Activated naive CD8-positive, alpha-beta T cell treated with anti-CD3 and anti-CD28 coated beads, Interleukin-2, amount 10 ng/mL, durations not matched to agents 7 days and 5 days (primary cell): ENCODE measurements at regions not wholly inside any gene's neighbourhood (a gene's known extent, or its start where the extent isn't known, plus 50 kb on each side); places are given as distances from the start of the nearest gene placed in this dataset.

Experiments used
- ATAC-seq: fragments of 150-1000 bp; cut with Tn5 transposase; one replicate; pipeline ENCODE4 v1.10.0; 2021; ENCODE audit warnings: low read depth, moderate library complexity
- POLR2A ChIA-PET: fragments of 350-600 bp; sonication (Branson Sonifier 250); formaldehyde crosslinking; loops from one replicate; lab custom pipeline; 2021; ENCODE audit warnings: antibody characterized with exemption; lab: Charles Lee
- DNase-seq: peaks from one replicate; pipeline ENCODE4 v3.0.0; 2021
- H3K27ac Mint-ChIP-seq: one replicate; pipeline ENCODE4 v1.8.0; 2022; ENCODE audit warnings: mild to moderate bottlenecking, mixed read lengths
- H3K27me3 Mint-ChIP-seq: one replicate; pipeline ENCODE4 v1.8.0; 2022; ENCODE audit warnings: mild to moderate bottlenecking, moderate library complexity, mixed read lengths
- H3K36me3 Mint-ChIP-seq: one replicate; pipeline ENCODE4 v1.8.0; 2021; ENCODE audit warnings: mild to moderate bottlenecking, mixed read lengths
- H3K4me1 Mint-ChIP-seq: one replicate; pipeline ENCODE4 v1.8.0; 2021; ENCODE audit warnings: mixed read lengths
- H3K4me3 Mint-ChIP-seq: one replicate; pipeline ENCODE4 v1.8.0; 2022; ENCODE audit warnings: mild to moderate bottlenecking, moderate library complexity, mixed read lengths
- H3K9me3 Mint-ChIP-seq: one replicate; pipeline ENCODE4 v1.8.0; 2021; ENCODE audit warnings: mixed read lengths

DNA sequence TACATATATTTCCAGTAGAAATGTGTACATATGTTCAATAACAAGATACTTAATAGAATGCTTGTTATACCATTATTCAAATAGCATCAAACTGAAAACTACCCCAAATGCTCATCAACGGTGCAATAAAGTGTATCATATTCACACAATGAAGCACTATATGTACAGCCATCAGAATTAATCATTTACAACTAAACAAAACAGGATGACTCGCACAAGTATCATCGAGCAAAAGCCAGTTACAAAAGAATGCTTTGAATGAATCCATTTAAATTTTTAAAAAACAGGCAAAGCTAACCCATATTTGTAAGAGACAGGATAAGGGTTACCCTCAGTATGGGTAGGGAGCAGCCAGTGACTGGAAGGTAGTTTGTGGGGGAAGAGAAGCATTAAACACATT, 132.8 kb upstream of the PDE1A start:
- H3K4me1 Mint-ChIP-seq: no peaks in the 10 kb centered on the region
- H3K27me3 Mint-ChIP-seq: no peaks in the 10 kb centered on the region
- POLR2A ChIA-PET: no interaction called here
- DNase-seq: no peak
- H3K36me3 Mint-ChIP-seq: no peaks in the 10 kb centered on the region
- no peak for ATAC-seq
- H3K27ac Mint-ChIP-seq: peak overlapping the region; percentile 48
- no peak overlapping the region for H3K4me3 Mint-ChIP-seq
- H3K9me3 Mint-ChIP-seq: peaks cover 4% of the 10 kb centered on the region

DNA sequence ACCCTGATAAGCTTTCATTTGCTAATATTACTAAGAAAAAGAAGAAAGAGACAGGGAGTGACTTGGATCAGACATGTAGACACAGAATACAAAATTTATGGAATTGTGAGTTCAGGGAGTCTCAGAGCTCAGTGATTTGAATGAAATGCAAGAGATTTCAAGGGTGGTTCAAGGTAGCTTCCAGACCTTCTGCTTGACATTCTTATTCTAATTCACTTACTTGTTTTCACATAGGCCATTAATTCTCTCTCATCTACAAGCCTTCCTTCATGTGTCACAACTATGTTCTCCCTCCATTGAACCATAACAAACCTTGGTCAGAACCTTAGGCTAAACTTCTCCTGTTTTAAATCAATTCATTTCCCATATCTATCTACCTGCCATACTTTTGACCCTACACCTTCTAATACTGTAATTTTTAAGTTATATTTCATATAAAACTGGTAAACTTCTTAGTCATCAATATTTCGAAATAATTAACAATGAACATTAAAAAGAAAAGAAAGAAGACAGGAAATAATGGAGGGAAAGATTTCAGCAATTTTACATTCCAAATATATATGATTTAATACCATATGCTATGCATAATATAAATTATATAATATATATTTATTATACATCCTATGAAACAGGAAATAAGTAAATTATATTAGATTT, 139.2 kb upstream of the PDE1A start:
- H3K9me3 Mint-ChIP-seq: peaks cover 4% of the 10 kb centered on the region
- peaks cover 3% of the 10 kb centered on the region for H3K27me3 Mint-ChIP-seq
- H3K36me3 Mint-ChIP-seq: no peaks in the 10 kb centered on the region
- no peaks in the 10 kb centered on the region for H3K4me1 Mint-ChIP-seq
- POLR2A ChIA-PET: no interaction called here
- no peak overlapping the region for H3K4me3 Mint-ChIP-seq
- H3K27ac Mint-ChIP-seq: no peak overlapping the region
- no peak for DNase-seq
- no peak for ATAC-seq

DNA sequence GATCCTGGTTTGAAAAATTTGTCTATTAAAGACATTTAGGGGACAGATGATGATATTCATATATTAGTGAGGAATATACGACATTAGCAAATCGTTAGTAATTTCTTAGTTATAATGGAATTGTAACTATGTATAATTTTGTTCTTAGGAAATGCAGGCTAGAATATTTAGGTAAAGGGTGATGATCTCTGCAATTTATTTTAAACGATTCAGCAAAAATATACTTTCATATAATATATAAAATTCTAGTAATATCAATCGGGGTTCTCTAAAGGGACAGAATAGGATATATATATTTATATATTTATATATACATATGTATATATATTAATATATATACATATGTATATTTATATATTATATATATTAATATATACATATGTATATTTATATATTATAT, 142.5 kb upstream of the DNAJC10 start:
- ATAC-seq: no peak
- no peaks in the 10 kb centered on the region for H3K4me1 Mint-ChIP-seq

DNA sequence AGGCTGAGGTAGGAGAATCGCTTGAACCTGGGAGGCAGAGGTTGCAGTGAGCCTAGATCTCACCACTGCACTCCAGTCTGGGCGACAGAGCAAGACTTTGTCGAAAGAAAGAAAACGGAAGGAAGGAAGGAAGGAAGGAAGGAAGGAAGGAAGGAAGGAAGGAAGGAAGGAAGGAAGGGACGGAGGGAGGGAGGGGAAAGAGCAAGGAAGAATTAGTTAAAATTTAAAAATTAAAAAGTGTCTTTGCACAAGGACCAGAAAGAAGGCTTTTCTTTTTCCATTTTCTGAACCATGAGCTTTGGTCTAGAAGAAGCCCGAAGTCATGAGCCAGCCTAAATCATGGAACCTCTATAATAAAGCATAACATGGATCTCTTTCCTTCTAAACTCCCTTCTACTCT, 138.2 kb upstream of the DNAJC10 start:
- Mint-ChIP-seq H3K4me1 (no peaks in the 10 kb centered on the region), H3K9me3 (no peaks in the 10 kb centered on the region), H3K4me3 (no peak overlapping the region), H3K27me3 (no peaks in the 10 kb centered on the region), H3K36me3 (no peaks in the 10 kb centered on the region), H3K27ac (no peak overlapping the region)
- no peak for ATAC-seq
- DNase-seq: no peak
- POLR2A ChIA-PET: no interaction called here

More for the DNA sequence above, 142.5 kb upstream of the DNAJC10 start:
- Mint-ChIP-seq H3K27ac (no peak overlapping the region), H3K27me3 (peaks cover 3% of the 10 kb centered on the region), H3K9me3 (no peaks in the 10 kb centered on the region), H3K4me3 (no peak overlapping the region), H3K36me3 (no peaks in the 10 kb centered on the region)
- POLR2A ChIA-PET: no interaction called here
- no peak for DNase-seq

DNA sequence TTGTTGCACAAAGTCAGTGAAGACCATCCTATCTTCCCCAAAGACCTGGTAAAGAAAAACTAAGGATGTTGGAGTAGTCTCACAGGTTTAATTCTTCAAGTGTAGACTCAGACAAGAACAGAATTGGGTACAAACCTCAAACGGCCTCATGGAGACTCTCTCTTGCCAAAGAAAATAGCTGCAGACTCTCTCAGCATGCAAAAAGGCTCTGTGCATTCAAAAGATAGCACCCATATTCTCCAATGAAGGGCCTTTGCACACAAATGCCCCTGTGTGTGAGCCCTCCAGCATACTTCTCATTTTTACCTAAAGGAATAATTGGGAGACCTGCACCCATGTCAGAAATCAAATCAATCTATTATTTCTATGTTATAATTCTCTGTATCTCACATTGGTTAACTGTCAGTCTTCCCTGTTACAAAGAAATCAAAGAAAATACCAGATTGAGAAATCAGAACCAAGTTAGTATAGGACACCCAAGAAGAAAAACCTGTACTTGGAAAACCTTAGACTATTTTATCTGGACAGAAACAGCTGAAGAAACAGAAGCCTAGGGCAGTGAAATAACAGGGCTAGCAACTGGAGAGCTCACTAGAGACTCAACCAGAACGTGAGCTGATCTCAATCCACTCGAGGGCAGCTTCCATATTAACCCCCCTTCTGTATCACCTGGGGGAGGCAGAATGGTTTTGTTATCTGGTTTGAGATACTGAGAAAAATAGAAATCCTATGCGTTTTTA, 134.7 kb upstream of the DNAJC10 start:
- POLR2A ChIA-PET: no interaction called here
- H3K4me3 Mint-ChIP-seq: no peak overlapping the region
- no peaks in the 10 kb centered on the region for H3K4me1 Mint-ChIP-seq
- H3K9me3 Mint-ChIP-seq: no peaks in the 10 kb centered on the region
- H3K36me3 Mint-ChIP-seq: no peaks in the 10 kb centered on the region
- H3K27me3 Mint-ChIP-seq: no peaks in the 10 kb centered on the region
- DNase-seq (no peak), ATAC-seq (no peak)
- no peak overlapping the region for H3K27ac Mint-ChIP-seq

- POLR2A ChIA-PET: no interaction called here
- H3K9me3 Mint-ChIP-seq: no peaks in the 10 kb centered on the region
- no peaks in the 10 kb centered on the region for H3K27me3 Mint-ChIP-seq
- H3K27ac Mint-ChIP-seq: no peak overlapping the region
- no peak overlapping the region for H3K4me3 Mint-ChIP-seq
- no peak for ATAC-seq
- no peaks in the 10 kb centered on the region for H3K4me1 Mint-ChIP-seq
- DNase-seq: no peak
- no peaks in the 10 kb centered on the region for H3K36me3 Mint-ChIP-seq
Measured at GRCh38 chr2:182584462-182584861, 131.6 kb upstream of the DNAJC10 start.

DNA sequence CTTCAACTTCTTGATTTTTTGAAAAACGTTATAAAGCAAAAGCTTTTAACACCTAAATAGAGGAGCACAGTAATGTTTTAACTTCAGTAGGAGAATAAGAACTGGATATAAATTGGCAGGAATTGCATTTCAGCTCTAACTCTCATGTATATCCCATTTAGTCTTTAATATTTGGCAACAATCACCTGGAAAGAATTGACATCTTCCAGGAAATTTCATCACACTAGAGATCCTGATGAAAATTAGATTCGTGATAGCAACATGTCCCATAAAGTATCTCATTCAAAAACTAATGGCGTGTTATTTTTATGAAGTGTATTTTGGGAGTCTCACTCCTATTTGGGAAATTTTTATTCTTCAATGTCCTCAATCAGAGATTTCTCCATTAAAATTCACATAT, 131.1 kb upstream of the DNAJC10 start:
- H3K9me3 Mint-ChIP-seq: no peaks in the 10 kb centered on the region
- H3K27me3 Mint-ChIP-seq: no peaks in the 10 kb centered on the region
- no peak for DNase-seq
- ATAC-seq: no peak
- H3K36me3 Mint-ChIP-seq: no peaks in the 10 kb centered on the region
- H3K4me1 Mint-ChIP-seq: no peaks in the 10 kb centered on the region
- no peak overlapping the region for H3K27ac Mint-ChIP-seq
- H3K4me3 Mint-ChIP-seq: no peak overlapping the region
- POLR2A ChIA-PET: no interaction called here

- Mint-ChIP-seq H3K27me3 (no peaks in the 10 kb centered on the region), H3K4me3 (no peak overlapping the region), H3K4me1 (no peaks in the 10 kb centered on the region), H3K36me3 (no peaks in the 10 kb centered on the region), H3K27ac (no peak overlapping the region), H3K9me3 (no peaks in the 10 kb centered on the region)
- DNase-seq (no peak), ATAC-seq (no peak)
- POLR2A ChIA-PET: no interaction called here
Measured at GRCh38 chr2:182585430-182585829, 130.6 kb upstream of the DNAJC10 start.

DNA sequence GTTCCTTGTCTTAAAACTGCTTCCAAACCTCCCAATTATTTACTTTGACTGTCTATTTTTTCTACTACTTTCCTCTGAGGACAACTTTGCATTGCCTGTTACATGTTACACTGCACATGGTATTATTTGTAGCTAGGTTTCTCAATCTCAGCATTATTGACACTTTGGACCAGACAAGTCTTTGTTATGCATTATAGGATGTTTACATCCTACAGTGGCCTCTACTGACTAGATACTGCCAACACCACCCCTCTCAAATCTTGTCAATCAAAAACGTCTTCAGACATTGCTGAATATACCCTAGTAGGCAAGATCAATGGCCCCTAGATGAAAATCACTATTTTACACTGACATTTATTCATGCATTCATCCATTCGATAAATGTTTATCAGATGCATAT, 129.6 kb upstream of the DNAJC10 start:
- ATAC-seq (no peak), DNase-seq (no peak)
- no peak overlapping the region for H3K4me3 Mint-ChIP-seq
- no peaks in the 10 kb centered on the region for H3K36me3 Mint-ChIP-seq
- no peak overlapping the region for H3K27ac Mint-ChIP-seq
- POLR2A ChIA-PET: no interaction called here
- H3K4me1 Mint-ChIP-seq: no peaks in the 10 kb centered on the region
- no peaks in the 10 kb centered on the region for H3K27me3 Mint-ChIP-seq
- H3K9me3 Mint-ChIP-seq: no peaks in the 10 kb centered on the region

DNA sequence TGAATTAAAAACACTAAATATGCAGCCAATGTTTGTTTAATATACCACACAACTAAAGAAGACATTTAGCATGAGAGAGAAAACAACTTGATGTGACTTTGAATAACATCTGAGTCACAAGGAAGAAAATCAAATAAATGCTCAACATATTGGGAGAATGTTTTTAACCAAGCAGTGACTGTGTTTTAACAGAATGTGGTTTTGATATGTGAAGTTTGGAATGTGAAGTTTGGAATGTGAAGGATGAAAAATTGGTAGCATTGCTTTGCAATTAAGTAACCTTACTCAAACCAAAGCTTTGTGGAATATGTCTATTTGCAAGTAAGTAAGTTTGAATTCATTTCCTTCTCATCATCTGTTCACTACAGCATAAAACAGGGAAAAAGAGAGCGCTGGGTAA, 128.2 kb upstream of the DNAJC10 start:
- no peak for DNase-seq
- peaks cover 2% of the 10 kb centered on the region for H3K27me3 Mint-ChIP-seq
- H3K9me3 Mint-ChIP-seq: no peaks in the 10 kb centered on the region
- ATAC-seq: no peak
- POLR2A ChIA-PET: no interaction called here
- no peaks in the 10 kb centered on the region for H3K4me1 Mint-ChIP-seq
- no peak overlapping the region for H3K27ac Mint-ChIP-seq
- H3K36me3 Mint-ChIP-seq: no peaks in the 10 kb centered on the region
- H3K4me3 Mint-ChIP-seq: no peak overlapping the region

DNA sequence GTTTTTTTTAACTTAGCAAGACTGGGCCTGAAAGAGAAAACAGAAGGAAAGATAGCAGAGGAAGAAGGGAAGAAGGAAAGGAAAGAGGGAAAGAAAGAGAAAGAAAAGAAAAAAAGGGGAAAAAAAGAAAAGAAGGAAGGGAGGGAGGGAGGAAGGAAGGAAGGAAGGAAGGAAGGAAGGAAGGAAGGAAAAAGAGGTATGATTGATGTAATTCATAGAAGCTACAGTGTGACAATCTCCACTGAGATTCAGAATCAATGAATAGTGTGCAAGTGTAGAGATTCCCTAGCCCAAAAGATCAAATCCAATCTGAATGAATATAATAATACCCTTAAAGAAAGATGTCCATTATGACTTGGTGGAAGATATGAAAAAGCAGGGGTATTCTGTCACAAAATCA, 126.9 kb upstream of the DNAJC10 start:
- ATAC-seq (no peak), DNase-seq (no peak)
- Mint-ChIP-seq H3K9me3 (no peaks in the 10 kb centered on the region), H3K27me3 (peaks cover 4% of the 10 kb centered on the region), H3K36me3 (no peaks in the 10 kb centered on the region), H3K4me3 (no peak overlapping the region), H3K4me1 (no peaks in the 10 kb centered on the region), H3K27ac (no peak overlapping the region)
- POLR2A ChIA-PET: no interaction called here

DNA sequence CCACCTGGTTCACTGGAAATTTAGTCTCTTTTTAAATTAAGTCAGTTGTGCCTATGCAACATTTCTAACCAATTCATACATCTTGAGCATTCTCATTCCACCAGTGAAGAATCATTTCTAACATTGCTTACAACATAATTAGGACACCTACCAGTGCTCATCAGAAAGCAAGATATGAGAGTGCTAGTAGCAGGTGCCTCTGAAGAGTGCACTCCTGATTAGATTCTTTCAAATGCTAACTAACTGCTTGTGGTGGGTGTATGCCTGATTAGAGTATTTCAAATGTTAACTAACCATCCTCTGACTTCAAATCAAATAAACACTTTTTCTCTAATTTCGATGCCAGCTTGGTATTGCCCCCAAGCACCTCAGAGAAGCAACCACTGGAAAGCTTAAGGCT, 124.3 kb upstream of the DNAJC10 start:
- Mint-ChIP-seq H3K36me3 (no peaks in the 10 kb centered on the region), H3K4me3 (no peak overlapping the region), H3K27me3 (peaks cover 6% of the 10 kb centered on the region), H3K9me3 (no peaks in the 10 kb centered on the region), H3K4me1 (no peaks in the 10 kb centered on the region), H3K27ac (no peak overlapping the region)
- POLR2A ChIA-PET: no interaction called here
- DNase-seq (no peak), ATAC-seq (no peak)

DNA sequence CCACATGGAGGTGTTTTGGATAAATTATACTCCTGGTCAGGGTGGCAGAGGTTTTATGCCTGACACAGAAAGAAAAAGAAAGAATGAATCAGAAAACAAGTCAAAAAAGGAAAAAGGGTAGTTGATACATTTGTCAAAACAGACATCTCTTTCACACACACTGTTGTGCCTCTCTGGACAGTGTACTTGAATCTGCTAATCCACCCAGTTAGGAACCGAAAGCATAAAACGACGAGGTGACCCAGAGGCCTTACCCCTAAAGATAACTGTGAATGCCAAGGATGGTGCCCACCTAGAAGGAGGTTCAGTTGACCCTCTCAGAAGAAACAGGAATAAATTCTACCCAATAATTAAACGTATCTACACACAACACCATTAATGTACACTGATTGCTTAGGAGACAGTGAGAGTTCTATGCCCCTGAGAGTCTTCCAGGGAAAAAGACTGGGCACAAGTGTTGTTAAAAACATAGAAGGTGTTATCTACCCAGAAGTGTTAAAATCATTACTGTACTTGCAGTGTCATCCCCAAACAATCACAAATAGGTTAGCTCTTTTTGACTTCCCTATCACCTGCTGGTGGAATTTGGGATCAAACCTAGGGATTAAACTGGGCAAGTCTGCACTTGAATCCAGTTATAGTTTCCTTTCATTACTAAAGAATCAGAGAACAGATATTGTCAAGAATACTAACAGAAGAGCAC, 123.2 kb upstream of the DNAJC10 start:
- Mint-ChIP-seq H3K36me3 (no peaks in the 10 kb centered on the region), H3K27ac (no peak overlapping the region), H3K9me3 (no peaks in the 10 kb centered on the region), H3K4me3 (no peak overlapping the region), H3K4me1 (no peaks in the 10 kb centered on the region), H3K27me3 (peaks cover 9% of the 10 kb centered on the region)
- no peak for DNase-seq
- no peak for ATAC-seq
- POLR2A ChIA-PET: no interaction called here

DNA sequence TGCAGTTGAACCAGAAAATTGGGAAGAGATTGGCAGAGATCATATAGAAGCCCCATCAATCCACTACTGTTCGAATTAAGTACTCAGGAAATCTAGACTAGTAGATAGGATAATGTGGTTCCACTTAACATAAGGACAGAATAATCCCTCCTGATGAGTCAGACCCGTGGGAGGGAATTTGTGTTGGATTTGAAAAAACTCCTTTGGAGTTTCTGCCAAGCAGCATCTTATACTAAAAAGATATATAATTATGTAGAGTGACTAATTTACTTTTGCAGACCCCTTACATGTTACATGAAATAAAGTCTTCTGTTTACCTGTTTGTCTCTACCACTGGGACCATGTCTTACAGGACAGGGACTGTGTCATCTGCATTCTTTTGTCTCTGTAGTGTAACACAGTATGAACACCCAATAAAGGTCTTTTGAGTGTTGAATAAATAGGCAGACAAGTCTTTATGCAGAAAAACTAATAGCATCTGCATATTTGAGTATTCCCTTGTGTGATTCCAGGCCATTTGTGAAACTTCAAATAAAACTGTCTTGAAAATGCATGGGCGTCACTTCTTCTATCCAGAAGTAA, 122.6 kb upstream of the DNAJC10 start:
- POLR2A ChIA-PET: no interaction called here

More for the DNA sequence above, 122.6 kb upstream of the DNAJC10 start:
- Mint-ChIP-seq H3K27ac (no peak overlapping the region), H3K36me3 (no peaks in the 10 kb centered on the region), H3K27me3 (peaks cover 10% of the 10 kb centered on the region), H3K9me3 (no peaks in the 10 kb centered on the region), H3K4me1 (no peaks in the 10 kb centered on the region), H3K4me3 (no peak overlapping the region)
- ATAC-seq (no peak), DNase-seq (no peak)
